Osteoblast (primary cell): ENCODE measurements at regions not wholly inside any gene's neighbourhood (a gene's known extent, or its start where the extent isn't known, plus 50 kb on each side); places are given as distances from the start of the nearest gene placed in this dataset.
A peak's percentile ranks its signal among the peaks of the same experiment; 100 is the strongest.

Source experiments
- DNase-seq: peaks from one replicate; pipeline ENCODE4 v3.0.0; 2011; ENCODE audit warnings: low spot score, mixed read lengths; ENCODE audit not compliant: insufficient read length; ENCODE audit errors: missing footprints
- H2AFZ ChIP-seq: 2 replicates; pipeline ENCODE4 v1.6.0; 2011; ENCODE audit warnings: mild to moderate bottlenecking, low read length
- H3K27ac ChIP-seq: 2 replicates; pipeline ENCODE4 v1.5.1; 2011; ENCODE audit warnings: mild to moderate bottlenecking, low read depth, low read length, moderate library complexity
- H3K27me3 ChIP-seq: 2 replicates; pipeline ENCODE4 v1.6.0; 2012; ENCODE audit warnings: mild to moderate bottlenecking, control low read depth, inconsistent platforms, low read length, moderate library complexity; ENCODE audit not compliant: insufficient read depth
- H3K36me3 ChIP-seq: 2 replicates; pipeline ENCODE4 v1.5.1; 2011; ENCODE audit warnings: mild to moderate bottlenecking, low read length, control low read depth, moderate library complexity; ENCODE audit not compliant: insufficient read depth
- H3K4me1 ChIP-seq: 2 replicates; pipeline ENCODE4 v1.5.1; 2011; ENCODE audit warnings: mild to moderate bottlenecking, low read length, control low read depth, moderate library complexity; ENCODE audit not compliant: insufficient read depth
- H3K4me2 ChIP-seq: 2 replicates; pipeline ENCODE4 v1.6.0; 2011; ENCODE audit warnings: mild to moderate bottlenecking, low read length; ENCODE audit not compliant: insufficient read depth
- H3K4me3 ChIP-seq: fragments of 200-600 bp; sonication (generic); 3 replicates; pipeline ENCODE4 v1.5.1; 2012; ENCODE audit warnings: mild to moderate bottlenecking, low read length, inconsistent platforms; ENCODE audit not compliant: insufficient read depth
- H3K79me2 ChIP-seq: 2 replicates; pipeline ENCODE4 v1.6.0; 2012; ENCODE audit warnings: mild to moderate bottlenecking, low read length, control low read depth, inconsistent platforms; ENCODE audit not compliant: insufficient read depth
- H3K9me3 ChIP-seq: 2 replicates; pipeline ENCODE4 v1.5.1; 2011; ENCODE audit warnings: low read depth, low read length, control low read depth
- H4K20me1 ChIP-seq: 2 replicates; pipeline ENCODE4 v1.6.0; 2012; ENCODE audit warnings: mild to moderate bottlenecking, low read length, control low read depth; ENCODE audit not compliant: insufficient read depth
- CTCF ChIP-seq: IDR thresholded peaks from 2 replicates; pipeline ENCODE4 v1.5.1; 2011; ENCODE audit warnings: mild to moderate bottlenecking, low read depth, low read length, moderate library complexity; ENCODE audit errors: extremely low read depth

- Histone ChIP-seq H3K79me2 (no peaks in the 10 kb centered on the region), H3K27ac (no peak overlapping the region), H3K36me3 (no peaks in the 10 kb centered on the region), H3K4me3 (no peak overlapping the region), H4K20me1 (no peaks in the 10 kb centered on the region), H3K4me1 (peaks cover 10% of the 10 kb centered on the region), H3K27me3 (no peaks in the 10 kb centered on the region), H3K9me3 (no peaks in the 10 kb centered on the region), H2AFZ (peak overlapping the region; percentile 36), H3K4me2 (no peak overlapping the region)
- no peak for DNase-seq
- TF ChIP-seq CTCF = no peak
Observed at GRCh38 chr12:47356129-47356700, 276.5 kb upstream of the AMIGO2 start.

GRCh38 chr12:47353508-47353907, 273.7 kb upstream of the AMIGO2 start:
- no peak for TF ChIP-seq CTCF
- H3K36me3 ChIP-seq = no peaks in the 10 kb centered on the region
- no peak overlapping the region for H3K4me3 ChIP-seq
- no peak overlapping the region for H2AFZ ChIP-seq
- H3K79me2 ChIP-seq = no peaks in the 10 kb centered on the region
- H3K4me1 ChIP-seq = peaks cover 20% of the 10 kb centered on the region
- no peaks in the 10 kb centered on the region for H3K9me3 ChIP-seq
- H3K27me3 ChIP-seq = no peaks in the 10 kb centered on the region
- H3K4me2 ChIP-seq = no peak overlapping the region
- H3K27ac ChIP-seq = no peak overlapping the region
- DNase-seq = no peak
- H4K20me1 ChIP-seq = no peaks in the 10 kb centered on the region

GRCh38 chr12:47352067-47352466, 272.3 kb upstream of the AMIGO2 start:
- Histone ChIP-seq H3K79me2 (no peaks in the 10 kb centered on the region), H3K9me3 (no peaks in the 10 kb centered on the region)

GRCh38 chr12:47351526-47351925, 271.8 kb upstream of the AMIGO2 start:
- no peaks in the 10 kb centered on the region for H4K20me1 ChIP-seq
- H2AFZ ChIP-seq = no peak overlapping the region
- no peak for DNase-seq
- H3K9me3 ChIP-seq = no peaks in the 10 kb centered on the region
- no peak overlapping the region for H3K27ac ChIP-seq
- H3K36me3 ChIP-seq = no peaks in the 10 kb centered on the region
- no peak overlapping the region for H3K4me3 ChIP-seq
- no peak overlapping the region for H3K4me2 ChIP-seq
- H3K4me1 ChIP-seq = peaks cover 17% of the 10 kb centered on the region
- no peak for TF ChIP-seq CTCF
- H3K79me2 ChIP-seq = no peaks in the 10 kb centered on the region
- H3K27me3 ChIP-seq = no peaks in the 10 kb centered on the region

More at GRCh38 chr12:47352067-47352466, 272.3 kb upstream of the AMIGO2 start:
- Histone ChIP-seq H3K4me1 (peaks cover 20% of the 10 kb centered on the region), H4K20me1 (no peaks in the 10 kb centered on the region), H2AFZ (no peak overlapping the region), H3K36me3 (no peaks in the 10 kb centered on the region), H3K4me2 (no peak overlapping the region), H3K27me3 (no peaks in the 10 kb centered on the region), H3K4me3 (no peak overlapping the region), H3K27ac (no peak overlapping the region)
- no peak for DNase-seq
- no peak for TF ChIP-seq CTCF
